ENCODE measurements at regions not wholly inside any gene's neighbourhood (a gene's known extent, or its start where the extent isn't known, plus 50 kb on each side); places are given as distances from the start of the nearest gene placed in this dataset.
"Not testable (repeated sequence)": the region's sequence is repeated elsewhere in the genome, so short reads cannot be mapped to it uniquely, and the experiment has no call there.

DNA sequence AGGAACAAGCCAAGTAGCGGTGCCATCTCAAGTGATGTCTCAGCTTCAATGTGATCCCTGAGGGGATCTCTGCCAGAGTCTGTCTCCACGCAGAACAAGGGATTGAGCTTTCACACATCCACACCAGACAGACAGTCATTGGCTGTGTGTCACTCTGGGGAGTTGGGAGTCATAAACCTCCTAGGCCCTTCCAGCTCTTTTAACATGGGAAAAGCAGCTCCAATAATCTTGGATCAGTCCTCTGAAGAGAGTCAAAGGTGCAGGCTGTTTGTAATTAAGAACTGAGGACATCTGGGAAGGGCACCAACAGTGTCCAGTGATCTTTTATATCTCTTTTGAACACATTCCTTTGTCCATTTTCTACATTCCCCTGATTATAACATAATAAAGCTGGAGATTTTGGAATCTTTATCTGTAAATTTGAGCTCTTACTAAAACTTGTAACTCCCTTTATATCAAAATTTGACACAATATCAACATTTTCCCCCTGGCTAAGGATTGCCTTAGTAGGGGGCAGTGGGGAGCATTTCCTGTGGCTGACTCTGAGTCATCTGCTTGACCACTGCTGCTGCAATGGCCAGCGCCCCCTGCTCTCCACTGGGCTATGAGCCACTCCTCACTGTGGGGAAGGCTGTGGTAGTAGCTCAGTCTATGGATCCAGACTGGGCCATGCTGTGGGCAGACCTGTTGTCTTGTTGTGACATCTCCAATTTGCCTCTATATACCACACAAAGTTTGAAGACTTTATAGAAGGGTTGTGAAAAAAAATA, 284.4 kb downstream of the OSTF1 start:
- Histone ChIP-seq H3K9ac (no peak overlapping the region), H3K9me3 (no peaks in the 10 kb centered on the region), H3K4me2 (no peak overlapping the region), H3K27ac (no peak overlapping the region), H3K4me3 (no peak overlapping the region), H3K4me1 (no peaks in the 10 kb centered on the region), H3K27me3 (no peaks in the 10 kb centered on the region), H3K36me3 (no peaks in the 10 kb centered on the region), H4K20me1 (no peaks in the 10 kb centered on the region)
- no peak for TF ChIP-seq Cebpa-rat (IDR thresholded peaks at IDR 0.05)

GRCh38 chr9:75376680-75377254, 288.5 kb downstream of the OSTF1 start:
- H3K4me2 ChIP-seq, result no peak overlapping the region
- H3K9me3 ChIP-seq, result no peaks in the 10 kb centered on the region
- no peak overlapping the region for H3K4me3 ChIP-seq
- TF ChIP-seq Cebpa-rat (IDR thresholded peaks at IDR 0.05), result no peak
- H3K4me1 ChIP-seq, result no peaks in the 10 kb centered on the region
- H3K36me3 ChIP-seq, result no peaks in the 10 kb centered on the region
- no peak overlapping the region for H3K27ac ChIP-seq
- H3K27me3 ChIP-seq, result no peaks in the 10 kb centered on the region
- H4K20me1 ChIP-seq, result no peaks in the 10 kb centered on the region
- no peak overlapping the region for H3K9ac ChIP-seq

DNA sequence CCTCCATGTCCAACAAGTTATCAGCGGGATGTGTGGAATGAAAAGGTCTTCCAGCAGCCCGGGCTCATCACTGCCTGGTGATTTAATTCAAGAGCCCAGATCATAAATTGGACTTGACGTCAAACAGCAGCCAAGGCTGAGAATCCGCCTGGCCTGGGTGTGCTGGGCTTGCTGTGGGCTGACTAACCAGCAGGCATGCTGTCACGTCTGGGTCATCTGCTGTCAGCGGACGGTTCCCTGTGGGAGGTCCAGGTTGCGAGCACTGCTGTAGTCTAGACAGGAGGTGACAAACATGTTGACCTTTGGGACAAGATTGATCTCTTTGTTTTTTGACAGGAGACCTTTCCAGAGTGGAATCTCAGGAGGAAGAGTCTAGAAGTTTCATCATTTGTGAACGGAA, 289.7 kb downstream of the OSTF1 start:
- no peak overlapping the region for H3K9ac ChIP-seq
- no peaks in the 10 kb centered on the region for H3K4me1 ChIP-seq
- no peak overlapping the region for H3K4me2 ChIP-seq
- H3K36me3 ChIP-seq, result no peaks in the 10 kb centered on the region
- H4K20me1 ChIP-seq, result no peaks in the 10 kb centered on the region
- H3K4me3 ChIP-seq, result no peak overlapping the region
- H3K27me3 ChIP-seq, result no peaks in the 10 kb centered on the region
- TF ChIP-seq Cebpa-rat (IDR thresholded peaks at IDR 0.05), result no peak
- no peak overlapping the region for H3K27ac ChIP-seq
- H3K9me3 ChIP-seq, result no peaks in the 10 kb centered on the region

DNA sequence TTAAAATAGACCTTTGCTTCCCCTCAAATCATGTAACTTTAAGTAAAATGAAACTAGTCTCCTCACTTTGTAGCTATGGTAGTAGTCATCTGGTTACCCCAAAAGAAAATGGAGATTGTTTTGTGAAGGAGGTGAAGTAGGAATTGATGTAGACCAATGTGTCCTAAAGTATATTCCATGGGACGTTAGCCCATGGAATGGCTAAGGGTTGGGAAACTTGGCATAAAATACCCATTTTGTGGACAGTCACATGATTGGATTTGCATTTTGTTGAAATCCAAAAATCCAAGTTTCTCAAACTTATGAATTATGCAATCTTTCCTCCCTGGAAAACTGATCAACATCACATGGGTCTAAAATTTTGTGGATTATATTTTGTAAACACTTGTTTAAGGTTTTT, 290.6 kb downstream of the OSTF1 start:
- Histone ChIP-seq H3K27me3 (no peaks in the 10 kb centered on the region), H3K4me1 (no peaks in the 10 kb centered on the region), H3K4me2 (no peak overlapping the region), H3K27ac (no peak overlapping the region), H4K20me1 (no peaks in the 10 kb centered on the region), H3K4me3 (no peak overlapping the region), H3K9ac (no peak overlapping the region), H3K36me3 (no peaks in the 10 kb centered on the region), H3K9me3 (peaks cover 6% of the 10 kb centered on the region)
- no peak for TF ChIP-seq Cebpa-rat (IDR thresholded peaks at IDR 0.05)

GRCh38 chr9:75382126-75382525, 293.8 kb downstream of the OSTF1 start:
- Histone ChIP-seq H3K36me3 (no peaks in the 10 kb centered on the region), H3K27ac (no peak overlapping the region)
- TF ChIP-seq Cebpa-rat (IDR thresholded peaks at IDR 0.05), result no peak

GRCh38 chr9:75383420-75384034, 295.2 kb downstream of the OSTF1 start:
- not testable (repeated sequence) for H3K27ac ChIP-seq, H3K4me1 ChIP-seq, H3K36me3 ChIP-seq, H3K4me2 ChIP-seq, H4K20me1 ChIP-seq, H3K9ac ChIP-seq, H3K27me3 ChIP-seq, H3K4me3 ChIP-seq
- peaks cover 28% of the 10 kb centered on the region for H3K9me3 ChIP-seq

More at GRCh38 chr9:75382126-75382525, 293.8 kb downstream of the OSTF1 start:
- Histone ChIP-seq H3K4me3 (no peak overlapping the region), H3K9me3 (peaks cover 28% of the 10 kb centered on the region), H4K20me1 (no peaks in the 10 kb centered on the region), H3K27me3 (no peaks in the 10 kb centered on the region), H3K4me1 (no peaks in the 10 kb centered on the region), H3K9ac (no peak overlapping the region), H3K4me2 (no peak overlapping the region)

DNA sequence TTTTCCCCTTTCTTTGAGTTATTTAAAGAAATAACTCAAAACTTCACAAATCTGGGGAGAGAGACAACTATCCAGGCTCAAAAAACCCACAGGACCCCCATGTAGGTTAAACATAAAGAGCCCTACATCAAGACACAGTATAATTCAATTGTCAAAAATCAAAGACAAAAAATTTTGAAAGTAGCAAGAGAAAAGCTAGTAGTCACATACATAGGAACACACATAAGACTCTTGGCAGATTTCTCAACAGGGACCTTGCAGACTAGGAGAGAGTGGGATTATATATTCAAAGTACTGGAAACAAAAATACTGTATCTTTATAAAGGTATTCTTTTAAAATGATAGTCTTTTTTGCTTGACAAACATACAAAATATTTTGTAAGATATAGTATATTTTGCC, 296.9 kb downstream of the OSTF1 start:
- no peaks in the 10 kb centered on the region for H3K36me3 ChIP-seq
- no peak for TF ChIP-seq Cebpa-rat (IDR thresholded peaks at IDR 0.05)
- H4K20me1 ChIP-seq, result no peaks in the 10 kb centered on the region
- H3K27ac ChIP-seq, result no peak overlapping the region
- H3K27me3 ChIP-seq, result no peaks in the 10 kb centered on the region
- H3K4me2 ChIP-seq, result no peak overlapping the region
- no peak overlapping the region for H3K9ac ChIP-seq
- no peak overlapping the region for H3K4me3 ChIP-seq
- H3K4me1 ChIP-seq, result no peaks in the 10 kb centered on the region
- peaks cover 28% of the 10 kb centered on the region for H3K9me3 ChIP-seq

GRCh38 chr9:75389101-75389500, 300.8 kb downstream of the OSTF1 start:
- Histone ChIP-seq H3K27me3 (no peaks in the 10 kb centered on the region), H3K4me1 (no peaks in the 10 kb centered on the region), H4K20me1 (no peaks in the 10 kb centered on the region), H3K4me3 (no peak overlapping the region), H3K36me3 (no peaks in the 10 kb centered on the region), H3K27ac (no peak overlapping the region), H3K9ac (no peak overlapping the region), H3K9me3 (peaks cover 20% of the 10 kb centered on the region), H3K4me2 (no peak overlapping the region)
- no peak for TF ChIP-seq Cebpa-rat (IDR thresholded peaks at IDR 0.05)

GRCh38 chr9:75390951-75391350, 302.6 kb downstream of the OSTF1 start:
- Histone ChIP-seq H3K27me3 (no peaks in the 10 kb centered on the region), H3K9ac (no peak overlapping the region), H3K4me3 (no peak overlapping the region), H3K4me2 (no peak overlapping the region), H4K20me1 (no peaks in the 10 kb centered on the region), H3K9me3 (0 out of 2 replicates have a peak, but pooled peaks cover 4% of the 10 kb centered on the region), H3K27ac (no peak overlapping the region), H3K36me3 (no peaks in the 10 kb centered on the region), H3K4me1 (no peaks in the 10 kb centered on the region)
- no peak for TF ChIP-seq Cebpa-rat (IDR thresholded peaks at IDR 0.05)

DNA sequence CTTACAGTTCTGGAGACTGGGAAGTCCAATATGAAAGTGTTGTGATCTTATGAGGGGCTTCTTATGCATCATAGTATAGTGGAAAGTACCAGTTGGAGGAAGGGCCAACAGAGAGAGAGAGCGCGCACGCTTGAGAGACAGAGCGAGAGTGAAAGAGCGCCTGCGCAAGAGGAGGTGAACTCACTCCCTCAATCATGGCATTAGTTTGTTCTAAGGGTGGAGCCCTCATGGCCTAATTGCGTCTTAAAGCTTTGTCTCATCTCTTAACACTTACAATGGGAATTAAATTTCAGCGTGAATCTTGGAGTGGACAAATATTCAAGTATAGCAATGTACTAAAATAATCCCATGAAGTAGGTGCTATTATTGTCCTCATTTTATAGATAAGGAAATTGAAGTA, 303.2 kb downstream of the OSTF1 start:
- no peak overlapping the region for H3K4me2 ChIP-seq
- no peaks in the 10 kb centered on the region for H3K36me3 ChIP-seq
- H3K9ac ChIP-seq, result no peak overlapping the region
- H3K9me3 ChIP-seq, result no peaks in the 10 kb centered on the region
- no peaks in the 10 kb centered on the region for H4K20me1 ChIP-seq
- TF ChIP-seq Cebpa-rat (IDR thresholded peaks at IDR 0.05), result no peak
- H3K27ac ChIP-seq, result no peak overlapping the region
- H3K4me3 ChIP-seq, result no peak overlapping the region
- H3K4me1 ChIP-seq, result no peaks in the 10 kb centered on the region
- no peaks in the 10 kb centered on the region for H3K27me3 ChIP-seq

Data from BLaER1 (cell line).